ENCODE measurements at regions not wholly inside any gene's neighbourhood (a gene's known extent, or its start where the extent isn't known, plus 50 kb on each side); places are given as distances from the start of the nearest gene placed in this dataset.

DNA sequence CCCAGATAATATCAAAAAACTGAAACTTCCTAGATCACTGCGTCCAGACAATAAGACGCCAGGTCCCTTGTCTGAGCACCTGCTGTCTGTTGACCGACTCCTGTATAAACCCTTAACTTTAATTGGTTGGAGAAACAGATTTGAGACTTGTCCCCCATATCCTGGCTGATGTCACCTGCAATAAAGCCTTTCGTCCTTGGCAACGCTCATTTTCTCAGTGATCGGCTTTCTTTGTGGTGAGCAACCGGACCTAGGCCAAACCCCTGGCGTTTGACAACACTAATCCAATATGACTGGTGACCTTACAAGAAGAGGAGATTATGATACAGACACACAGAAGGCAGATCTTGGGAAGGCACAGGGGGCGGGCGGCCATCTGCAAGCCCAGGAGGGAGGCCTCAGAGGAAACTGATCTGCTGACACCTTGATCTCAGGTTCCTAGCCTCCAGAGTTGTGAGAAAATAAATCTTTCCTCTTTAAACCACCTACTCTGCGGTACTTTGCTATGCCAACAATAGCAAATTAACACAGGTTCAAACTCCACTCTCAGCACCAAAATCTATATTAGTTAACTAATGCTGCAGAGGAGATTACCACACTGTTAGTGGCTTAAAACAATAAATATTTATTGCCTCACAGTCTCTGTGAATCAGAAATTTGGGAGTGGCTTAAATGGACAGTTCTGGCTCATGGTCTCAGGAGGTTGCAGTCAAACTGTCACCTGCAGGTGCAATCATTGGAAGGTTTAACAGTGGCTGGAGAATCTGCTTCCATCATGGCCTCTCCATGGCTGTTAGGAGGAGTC, 178.7 kb downstream of the OTOR start:
- no peaks in the 10 kb centered on the region for H3K36me3 ChIP-seq (ENCODE audit: control insufficient read depth in 2 of 2, insufficient read depth in 2 of 2, low read length in 1 of 2)
- H3K4me3 ChIP-seq: no peak overlapping the region
- DNase-seq (ENCODE audit: low read depth, low spot score) (no peak), FAIRE-seq (no peak), ATAC-seq (no peak)
- 43% methylated on average over 11 of the region's 11 CpGs for WGBS (ENCODE audit: insufficient coverage, insufficient replicate concordance, low lambda C conversion rate, missing lambda C conversion rate)
- H3K9me3 ChIP-seq (replicated peaks; ENCODE audit: control insufficient read depth, insufficient read depth, low read length): no peaks in the 10 kb centered on the region
- no peak overlapping the region for H3K4me2 ChIP-seq (ENCODE audit: control insufficient read depth, insufficient read depth)
- in situ Hi-C loops (cut with MboI): no loop called here
- no peaks in the 10 kb centered on the region for H3K4me1 ChIP-seq (ENCODE audit: control insufficient read depth, insufficient read depth, low read length)
- BruUV-seq (replicated peaks): no TSS peak
- intact Hi-C loops (cut with micrococcal nuclease; ENCODE audit: unreplicated experiment): no loop called here
- no peak overlapping the region for H2AFZ ChIP-seq (ENCODE audit: control insufficient read depth, low read depth, low read length)
- ChIA-PET SMC1A (ENCODE audit: uncharacterized antibody, unreplicated experiment) (no interaction called here), CTCF (no interaction called here), RAD21 (ENCODE audit: unreplicated experiment) (no interaction called here), POLR2A (no interaction called here)
- no peaks in the 10 kb centered on the region for H3K27me3 ChIP-seq (replicated peaks in 1 of 2; ENCODE audit: control insufficient read depth in 2 of 2, insufficient read depth in 2 of 2, low read length in 1 of 2)
- no peak overlapping the region for H3K27ac ChIP-seq (ENCODE audit: control insufficient read depth, insufficient read depth)
- TF ChIP-seq TCF7 (IDR thresholded peaks at IDR 0.05; ENCODE audit: borderline replicate concordance) (no peak), SRF (IDR thresholded peaks at IDR 0.05; ENCODE audit: low read depth in 2 of 2, low read length in 2 of 2) (no peak), ZNF207 (IDR thresholded peaks at IDR 0.05; ENCODE audit: borderline replicate concordance) (no peak), WRNIP1 (IDR thresholded peaks at IDR 0.05; ENCODE audit: borderline replicate concordance, low read depth, low read length) (no peak), ASH2L (IDR thresholded peaks at IDR 0.05; ENCODE audit: borderline replicate concordance, low read depth) (no peak), KAT2A (conservative IDR thresholded peaks at IDR 0.05; ENCODE audit: control insufficient read depth, low read depth, low read length) (no peak)
- TF ChIP-seq, protein P1, sequence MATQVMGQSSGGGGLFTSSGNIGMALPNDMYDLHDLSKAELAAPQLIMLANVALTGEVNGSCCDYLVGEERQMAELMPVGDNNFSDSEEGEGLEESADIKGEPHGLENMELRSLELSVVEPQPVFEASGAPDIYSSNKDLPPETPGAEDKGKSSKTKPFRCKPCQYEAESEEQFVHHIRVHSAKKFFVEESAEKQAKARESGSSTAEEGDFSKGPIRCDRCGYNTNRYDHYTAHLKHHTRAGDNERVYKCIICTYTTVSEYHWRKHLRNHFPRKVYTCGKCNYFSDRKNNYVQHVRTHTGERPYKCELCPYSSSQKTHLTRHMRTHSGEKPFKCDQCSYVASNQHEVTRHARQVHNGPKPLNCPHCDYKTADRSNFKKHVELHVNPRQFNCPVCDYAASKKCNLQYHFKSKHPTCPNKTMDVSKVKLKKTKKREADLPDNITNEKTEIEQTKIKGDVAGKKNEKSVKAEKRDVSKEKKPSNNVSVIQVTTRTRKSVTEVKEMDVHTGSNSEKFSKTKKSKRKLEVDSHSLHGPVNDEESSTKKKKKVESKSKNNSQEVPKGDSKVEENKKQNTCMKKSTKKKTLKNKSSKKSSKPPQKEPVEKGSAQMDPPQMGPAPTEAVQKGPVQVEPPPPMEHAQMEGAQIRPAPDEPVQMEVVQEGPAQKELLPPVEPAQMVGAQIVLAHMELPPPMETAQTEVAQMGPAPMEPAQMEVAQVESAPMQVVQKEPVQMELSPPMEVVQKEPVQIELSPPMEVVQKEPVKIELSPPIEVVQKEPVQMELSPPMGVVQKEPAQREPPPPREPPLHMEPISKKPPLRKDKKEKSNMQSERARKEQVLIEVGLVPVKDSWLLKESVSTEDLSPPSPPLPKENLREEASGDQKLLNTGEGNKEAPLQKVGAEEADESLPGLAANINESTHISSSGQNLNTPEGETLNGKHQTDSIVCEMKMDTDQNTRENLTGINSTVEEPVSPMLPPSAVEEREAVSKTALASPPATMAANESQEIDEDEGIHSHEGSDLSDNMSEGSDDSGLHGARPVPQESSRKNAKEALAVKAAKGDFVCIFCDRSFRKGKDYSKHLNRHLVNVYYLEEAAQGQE (IDR thresholded peaks at IDR 0.05; ENCODE audit: low read depth, low read length): no peak
- TF ChIP-seq, protein P2, sequence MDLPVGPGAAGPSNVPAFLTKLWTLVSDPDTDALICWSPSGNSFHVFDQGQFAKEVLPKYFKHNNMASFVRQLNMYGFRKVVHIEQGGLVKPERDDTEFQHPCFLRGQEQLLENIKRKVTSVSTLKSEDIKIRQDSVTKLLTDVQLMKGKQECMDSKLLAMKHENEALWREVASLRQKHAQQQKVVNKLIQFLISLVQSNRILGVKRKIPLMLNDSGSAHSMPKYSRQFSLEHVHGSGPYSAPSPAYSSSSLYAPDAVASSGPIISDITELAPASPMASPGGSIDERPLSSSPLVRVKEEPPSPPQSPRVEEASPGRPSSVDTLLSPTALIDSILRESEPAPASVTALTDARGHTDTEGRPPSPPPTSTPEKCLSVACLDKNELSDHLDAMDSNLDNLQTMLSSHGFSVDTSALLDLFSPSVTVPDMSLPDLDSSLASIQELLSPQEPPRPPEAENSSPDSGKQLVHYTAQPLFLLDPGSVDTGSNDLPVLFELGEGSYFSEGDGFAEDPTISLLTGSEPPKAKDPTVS (IDR thresholded peaks at IDR 0.05; ENCODE audit: low read depth, low read length): no peak
- H3K79me2 ChIP-seq (ENCODE audit: control insufficient read depth, insufficient read depth, low read length): no peaks in the 10 kb centered on the region
- H4K20me1 ChIP-seq (ENCODE audit: control insufficient read depth, insufficient read depth): no peaks in the 10 kb centered on the region
- no peak overlapping the region for H3K9ac ChIP-seq (ENCODE audit: control insufficient read depth, insufficient read depth, low read length)
